NK-92 treated with Interleukin-12 subunit alpha and Interleukin-12 subunit beta, amount 100 ng/mL, for 24 hours (cell line): ENCODE measurements at regions not wholly inside any gene's neighbourhood (a gene's known extent, or its start where the extent isn't known, plus 50 kb on each side); places are given as distances from the start of the nearest gene placed in this dataset.

ENCODE experiments used
- DNase-seq: peaks from one replicate; lab custom pipeline; 2025; lab: John Stamatoyannopoulos, UW

DNA sequence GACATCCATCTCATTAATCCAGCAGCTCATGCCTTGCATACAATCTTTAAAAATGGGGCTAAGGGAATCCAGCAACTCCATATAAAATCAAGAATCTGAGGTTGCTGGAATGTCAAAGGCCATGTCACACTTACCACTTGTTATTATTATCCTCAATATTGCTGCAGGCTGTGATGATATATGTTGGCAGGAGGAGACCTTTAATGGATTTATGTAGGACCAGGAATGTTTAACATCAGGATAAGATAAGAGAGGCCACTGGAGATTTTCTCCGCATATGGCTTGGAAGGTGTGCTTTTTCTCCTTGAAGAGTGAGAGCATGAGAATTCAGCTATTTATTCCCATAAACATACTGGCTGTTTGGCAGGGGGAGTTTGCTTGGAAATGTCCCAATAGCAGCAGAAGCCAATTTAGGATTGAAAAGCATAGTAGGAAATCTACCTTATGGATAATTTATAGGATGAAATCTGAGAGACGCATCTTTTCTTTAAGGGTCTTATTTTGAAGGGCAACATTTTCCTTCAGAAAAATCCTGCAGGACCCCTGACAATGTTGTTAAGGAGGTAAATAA is 481.4 kb downstream of the AGTPBP1 start:
- no peak for DNase-seq

DNA sequence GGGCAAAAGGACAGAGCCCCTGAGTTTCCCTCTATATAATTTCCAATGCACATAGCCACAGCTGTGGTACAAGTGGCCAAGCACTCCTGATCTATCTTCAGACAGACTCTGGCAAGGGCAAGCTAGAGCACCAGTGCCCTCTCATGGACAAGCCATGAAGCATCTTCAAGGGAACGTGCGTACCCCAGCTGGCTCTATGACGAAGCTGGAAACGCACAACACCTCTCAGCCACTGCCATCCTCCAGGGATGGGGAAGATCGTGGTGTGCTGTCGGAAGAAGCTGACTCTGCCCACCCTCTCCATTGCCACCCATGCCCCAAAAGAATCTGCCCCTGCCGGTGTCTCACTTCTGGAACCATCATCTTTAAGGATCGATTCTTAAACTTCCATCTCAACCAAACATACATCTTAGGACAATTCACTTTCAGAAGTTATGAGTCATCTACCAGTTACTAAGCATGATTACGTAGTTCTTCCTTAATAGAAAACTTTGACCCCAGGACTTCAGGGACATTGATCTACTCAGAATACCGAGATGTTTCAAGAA is 482.9 kb downstream of the AGTPBP1 start:
- peak; percentile 42 for DNase-seq

DNA sequence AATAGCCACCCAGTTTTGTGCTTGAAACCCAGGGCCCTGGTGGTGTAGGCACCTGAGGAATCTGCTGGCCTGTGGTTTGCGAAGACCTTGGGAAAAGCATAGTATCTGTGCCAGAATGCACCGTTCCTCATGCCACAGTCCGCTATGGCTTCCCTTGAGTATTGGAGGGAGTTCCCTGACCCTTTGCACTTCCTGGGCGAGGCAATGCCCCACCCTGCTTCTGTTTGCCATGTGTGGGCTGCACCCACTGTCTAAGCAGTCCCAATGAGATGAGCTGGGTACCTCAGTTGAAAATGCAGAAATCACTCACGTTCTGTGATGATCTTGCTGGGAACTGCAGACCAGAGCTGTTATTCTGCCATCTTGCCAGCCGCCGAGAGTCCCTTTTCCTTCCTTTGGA is 483.5 kb downstream of the AGTPBP1 start:
- DNase-seq, result no peak

DNA sequence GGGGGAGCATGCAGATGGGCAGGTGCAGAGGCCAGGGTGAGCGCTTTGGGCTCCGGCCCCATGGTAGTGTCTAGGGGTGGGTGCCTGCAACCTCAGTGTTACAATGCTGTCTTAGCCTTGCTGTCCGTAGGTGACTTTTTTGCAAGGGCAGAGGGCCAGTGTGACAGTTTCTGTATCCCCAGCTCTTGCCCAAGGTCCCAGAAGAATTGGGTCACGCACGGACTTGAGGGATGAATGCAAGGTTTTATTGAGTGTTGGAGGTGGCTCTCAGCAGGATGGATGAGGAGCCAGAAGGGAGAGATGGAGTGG is 492.5 kb downstream of the AGTPBP1 start:
- no peak for DNase-seq

DNA sequence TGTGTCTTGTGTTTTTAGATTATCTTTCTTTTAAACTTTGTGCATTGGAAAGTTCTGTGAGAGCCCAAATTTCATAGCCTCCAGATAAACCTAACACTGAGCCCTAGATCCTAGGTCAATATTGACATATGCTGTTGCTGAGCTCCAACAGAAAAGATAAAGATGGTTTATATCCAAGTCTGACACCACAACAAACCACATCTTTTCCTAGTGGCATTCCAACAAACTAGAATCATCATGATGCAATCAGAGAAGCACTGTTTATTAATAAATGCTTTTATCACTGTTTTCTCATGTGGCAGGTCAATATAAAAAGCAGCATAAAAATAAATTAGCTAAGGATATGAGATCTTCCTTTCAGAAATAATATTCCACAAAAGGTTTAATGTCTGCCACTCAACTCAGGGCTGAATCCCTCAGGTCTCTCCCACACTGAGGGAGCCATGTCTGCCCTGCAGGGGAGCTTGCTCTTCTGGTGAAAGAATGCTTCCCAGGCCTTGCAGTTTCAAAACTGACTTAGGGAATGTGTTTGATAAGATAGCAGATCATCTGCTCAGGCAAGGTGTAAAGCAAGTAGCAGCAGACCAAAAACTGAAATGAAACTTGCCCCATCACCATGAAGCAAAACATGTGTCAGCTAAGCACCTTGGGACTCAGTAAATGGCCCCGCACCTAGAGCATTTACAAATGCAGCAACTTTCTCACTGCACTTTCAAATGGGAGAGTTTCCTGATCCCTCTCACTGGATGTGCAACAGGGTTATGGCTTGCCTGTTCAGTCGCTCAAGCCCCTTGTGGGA is 493.0 kb downstream of the AGTPBP1 start:
- no peak for DNase-seq

DNA sequence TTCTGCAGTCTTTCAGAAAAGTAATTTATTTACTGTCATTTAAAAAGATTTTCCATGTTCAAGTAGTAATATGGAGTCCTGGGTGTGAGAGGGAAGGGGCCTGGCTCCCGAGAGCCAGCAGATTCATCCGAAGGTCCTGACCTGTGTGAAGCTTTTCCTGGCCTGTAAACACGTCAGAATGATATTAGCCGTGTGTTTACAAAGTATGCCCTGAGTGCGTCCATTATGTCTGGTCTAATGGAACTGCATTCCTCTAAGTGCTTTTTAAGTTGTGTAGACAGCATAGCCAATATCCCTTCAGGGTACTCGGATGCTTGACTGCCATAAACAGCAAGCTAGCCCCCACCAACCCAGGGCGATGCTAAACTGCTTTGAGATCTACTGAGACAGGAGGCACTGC is 495.2 kb downstream of the AGTPBP1 start:
- DNase-seq, result no peak

DNA sequence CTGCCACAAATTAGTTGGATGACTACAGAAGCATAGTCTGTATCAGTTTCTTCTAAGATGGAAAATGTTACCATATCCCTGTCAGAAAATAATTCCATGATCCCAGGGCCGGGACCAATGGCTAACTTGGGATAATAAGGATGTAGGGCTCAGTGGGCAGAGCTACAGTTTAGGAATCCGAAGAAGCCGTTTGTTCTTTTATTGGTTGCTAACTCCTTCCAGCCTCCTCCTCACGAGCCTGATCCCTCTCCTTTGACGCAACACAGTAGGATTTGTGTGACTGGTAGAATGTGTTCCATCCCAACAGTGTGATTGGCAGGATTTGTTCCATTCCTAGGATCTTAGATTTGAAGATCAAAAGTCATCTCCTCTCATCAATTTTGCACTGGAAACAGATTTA is 496.9 kb downstream of the AGTPBP1 start:
- no peak for DNase-seq

DNA sequence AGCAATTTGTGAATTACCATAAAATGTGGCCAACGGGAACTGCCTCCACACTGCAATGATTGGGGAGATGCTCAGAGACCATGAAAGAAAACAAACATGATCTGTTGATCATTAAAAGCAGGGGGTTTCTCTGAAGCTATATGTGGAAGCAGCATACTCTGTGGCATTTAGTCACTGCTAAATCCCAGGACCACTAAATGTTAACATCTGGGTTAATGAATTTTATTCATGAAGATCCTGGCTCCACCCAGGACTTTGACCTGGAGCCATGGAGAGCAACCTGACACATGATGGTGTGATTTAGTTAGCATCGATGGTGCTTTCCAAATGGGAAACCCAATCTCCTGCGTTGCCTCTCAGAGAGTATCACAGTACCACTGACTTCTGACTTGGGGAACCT is 497.8 kb downstream of the AGTPBP1 start:
- no peak for DNase-seq

DNA sequence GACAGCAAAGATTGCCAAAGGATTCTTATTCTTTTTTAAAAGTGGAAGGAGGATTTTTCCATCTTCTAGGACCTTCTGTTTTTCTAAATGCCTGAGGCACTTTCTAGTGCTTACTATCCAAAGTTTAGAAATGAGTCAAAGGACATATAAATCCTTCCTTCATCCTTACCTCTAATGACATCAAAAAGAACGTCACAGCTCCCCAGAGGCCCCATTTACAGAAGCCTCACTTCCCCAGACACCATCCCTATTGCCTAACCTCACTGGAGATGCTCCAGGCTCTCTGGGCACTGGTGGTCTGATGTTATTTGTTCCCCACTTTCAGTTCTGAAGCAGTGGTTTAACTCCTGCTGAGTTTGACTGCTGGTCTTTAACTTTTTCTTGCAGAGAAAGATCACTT is 504.3 kb downstream of the AGTPBP1 start:
- DNase-seq, result no peak

DNA sequence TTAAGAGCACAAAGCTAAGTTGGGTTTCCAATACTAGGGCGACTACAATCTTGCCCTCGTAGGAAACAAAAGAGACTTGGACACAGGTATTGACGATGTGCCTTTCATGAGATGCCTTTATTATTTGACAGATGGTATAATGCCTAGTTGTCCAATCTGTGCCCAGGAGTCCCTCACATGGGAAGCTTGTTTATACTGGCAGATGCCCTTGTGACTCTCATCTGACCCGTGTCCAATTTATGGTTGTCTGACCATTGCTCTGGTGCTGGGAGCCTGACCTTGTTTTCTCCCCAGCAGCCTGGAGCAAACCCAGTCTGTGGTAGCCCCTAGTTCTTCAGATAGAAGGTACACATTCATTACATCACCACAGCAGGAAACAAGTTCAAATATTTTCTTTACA is 511.7 kb downstream of the AGTPBP1 start:
- DNase-seq, result no peak

DNA sequence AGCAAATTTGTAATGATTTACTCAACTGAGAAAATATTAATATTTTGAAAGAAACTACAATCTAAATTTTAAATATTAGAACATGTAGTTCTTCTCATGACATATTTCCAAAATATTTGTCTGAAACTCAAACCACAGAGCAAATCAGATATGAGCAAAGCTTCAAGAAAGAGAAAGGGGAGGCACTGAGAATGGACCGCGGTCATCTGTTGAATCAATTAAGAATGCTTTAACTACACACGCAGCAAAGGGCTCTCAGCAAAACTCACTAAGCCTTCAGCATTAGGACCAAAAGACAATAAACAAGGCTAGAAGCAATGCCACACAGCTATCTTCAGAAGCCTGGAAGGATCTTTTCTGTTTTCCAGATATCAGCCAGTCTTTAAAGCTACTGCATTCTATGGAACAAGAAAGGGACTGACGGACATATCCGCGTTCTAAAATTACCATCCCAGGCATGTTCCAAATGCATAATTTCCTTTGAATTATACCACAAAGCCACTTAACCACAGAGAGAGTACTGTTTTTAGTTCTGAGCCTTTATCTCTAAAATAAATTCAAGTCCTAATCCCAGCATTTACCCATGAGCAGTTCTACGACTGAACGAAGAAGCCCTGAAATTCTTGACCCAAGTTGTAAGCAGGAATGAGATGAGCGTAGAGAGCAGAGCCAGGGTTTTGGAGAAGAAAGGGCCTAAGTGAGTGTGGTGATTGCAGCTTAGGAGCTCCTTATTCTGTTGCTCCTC is 513.5 kb downstream of the AGTPBP1 start:
- no peak for DNase-seq

DNA sequence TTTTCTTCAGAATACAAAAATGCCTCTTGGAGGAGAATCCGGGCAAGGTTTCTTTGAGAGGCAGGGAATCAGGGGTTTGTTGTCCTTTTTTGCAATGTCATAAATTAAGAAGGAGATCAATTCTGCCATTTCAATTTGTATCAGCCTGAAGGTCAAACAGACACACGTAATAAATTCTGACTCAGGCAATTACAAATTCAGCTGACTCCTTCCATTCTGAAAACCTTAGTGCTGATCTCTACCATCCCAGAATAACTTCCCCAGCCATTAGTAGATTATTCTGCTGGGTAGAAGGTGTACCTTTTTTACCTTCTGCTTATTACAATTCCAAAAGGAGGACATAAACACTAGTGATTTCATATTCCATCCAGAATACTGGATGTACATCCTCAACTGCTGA is 516.6 kb downstream of the AGTPBP1 start:
- DNase-seq, result no peak

DNA sequence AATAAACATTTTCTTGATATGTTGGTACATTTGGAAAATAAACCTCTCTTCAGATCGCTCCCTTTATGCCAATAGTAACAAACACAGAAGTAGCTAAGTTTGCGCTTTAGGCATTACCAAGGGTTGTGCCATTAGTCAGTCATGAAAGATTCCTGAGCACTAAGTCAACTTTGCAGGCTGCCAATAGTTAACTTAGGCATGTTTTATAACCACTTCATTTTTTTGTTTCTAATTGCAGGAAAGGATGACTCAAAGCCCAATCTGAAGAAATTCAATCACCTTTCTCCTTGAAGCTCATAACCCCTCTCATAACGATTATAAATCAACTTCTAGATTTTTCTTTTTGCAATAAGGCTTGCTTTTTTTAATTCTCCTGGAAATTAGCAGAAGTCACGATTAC is 517.0 kb downstream of the AGTPBP1 start:
- DNase-seq, result no peak

DNA sequence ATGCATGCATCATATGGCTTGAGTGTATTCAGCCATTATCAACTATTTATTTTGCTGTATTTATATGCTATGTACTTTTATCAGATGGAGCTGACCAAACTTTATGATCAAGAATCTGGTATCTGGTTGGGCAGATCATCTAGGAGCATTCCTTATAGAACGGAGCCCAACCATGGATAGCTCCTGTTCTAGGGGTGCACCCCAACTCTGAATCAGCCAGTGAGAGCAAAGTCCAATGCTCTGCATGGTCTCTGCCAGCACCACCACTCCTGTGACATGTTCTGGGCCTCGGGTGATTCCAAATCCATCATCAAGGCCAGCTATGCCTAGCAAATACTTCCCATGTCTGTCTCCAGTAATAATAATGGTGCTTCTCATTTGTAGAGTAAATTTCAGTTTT is 517.5 kb downstream of the AGTPBP1 start:
- DNase-seq, result no peak

DNA sequence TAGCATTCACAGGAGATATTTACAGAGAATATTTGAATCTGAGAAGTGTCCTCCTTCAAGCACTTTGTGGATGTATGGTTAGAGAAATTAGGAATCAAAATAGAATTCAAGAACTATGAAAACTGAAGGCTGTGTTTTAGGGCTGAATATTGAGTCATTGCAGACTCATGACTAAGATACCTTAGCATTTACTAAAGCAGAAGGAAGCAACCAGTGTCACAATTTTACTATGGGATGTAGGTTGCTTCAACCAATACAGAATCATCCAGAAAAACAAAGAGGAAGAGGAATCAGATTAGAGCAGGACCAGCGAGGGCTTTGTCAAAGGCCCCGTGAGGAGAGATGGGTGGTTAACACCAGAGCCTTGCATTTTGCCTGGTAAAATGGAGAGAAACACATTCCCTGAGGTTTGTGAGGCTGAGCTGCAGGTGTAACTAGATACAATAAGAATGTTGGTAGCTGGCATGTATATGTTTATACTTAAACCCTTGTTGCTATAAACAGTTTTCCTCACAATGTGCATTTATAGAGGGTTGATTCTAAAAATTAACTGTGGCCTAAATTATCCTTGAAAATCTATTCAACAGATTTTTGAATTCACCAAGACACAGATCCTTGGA is 518.1 kb downstream of the AGTPBP1 start:
- DNase-seq, result no peak

DNA sequence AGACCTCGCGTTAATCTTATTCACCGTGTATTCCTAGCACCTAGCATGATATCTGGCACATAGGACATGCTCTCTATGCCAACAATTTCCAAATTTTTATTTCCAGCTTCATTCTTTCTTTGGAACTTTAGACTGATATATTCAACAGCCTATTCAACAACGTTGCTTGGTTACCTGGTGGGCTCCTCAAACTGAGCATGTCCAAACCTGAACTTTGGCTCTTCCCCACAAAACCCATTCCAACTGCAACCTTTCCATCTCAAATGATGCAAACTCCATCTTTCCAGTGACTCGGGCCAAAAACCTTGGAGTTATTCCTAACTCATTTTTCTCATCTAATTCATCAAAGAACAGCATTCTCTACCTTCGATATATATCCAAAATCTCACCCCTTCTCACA is 525.2 kb downstream of the AGTPBP1 start:
- no peak for DNase-seq

DNA sequence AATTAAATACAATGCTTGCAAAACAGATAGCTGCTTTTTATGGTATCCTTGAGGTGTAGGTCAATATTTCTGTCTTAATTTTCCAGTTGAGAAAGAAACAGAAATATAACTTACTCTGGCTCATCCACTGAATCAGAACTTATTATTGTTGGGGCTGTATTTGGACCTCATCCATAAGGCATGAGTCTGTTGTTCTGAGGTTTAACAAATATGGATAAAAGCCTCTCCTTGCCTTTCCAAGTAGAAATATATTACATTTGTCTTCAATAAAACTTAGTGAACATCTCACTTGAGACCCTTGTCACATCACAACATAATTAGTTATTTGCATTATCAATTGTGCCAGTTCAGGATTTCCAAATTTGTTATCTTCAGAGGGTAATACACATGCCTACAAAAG is 525.8 kb downstream of the AGTPBP1 start:
- no peak for DNase-seq

DNA sequence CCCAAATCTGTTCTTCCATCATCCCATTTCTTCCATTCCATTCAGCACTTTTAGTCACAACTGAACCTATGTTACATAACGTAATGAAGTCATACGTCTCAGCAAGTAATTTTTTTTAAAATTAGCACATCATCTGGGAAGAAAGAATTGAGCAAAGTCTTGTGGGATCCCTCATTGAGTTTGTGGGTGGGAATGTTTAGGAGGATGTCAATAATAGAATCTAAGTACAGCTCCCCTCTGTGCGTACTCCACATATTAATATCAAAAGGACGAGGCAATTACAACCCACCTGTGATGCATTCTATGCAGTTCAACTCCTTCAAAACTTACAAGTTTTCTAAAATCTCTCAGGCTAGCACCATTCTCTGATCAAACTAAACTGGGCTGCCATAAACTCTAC is 526.3 kb downstream of the AGTPBP1 start:
- DNase-seq, result no peak

DNA sequence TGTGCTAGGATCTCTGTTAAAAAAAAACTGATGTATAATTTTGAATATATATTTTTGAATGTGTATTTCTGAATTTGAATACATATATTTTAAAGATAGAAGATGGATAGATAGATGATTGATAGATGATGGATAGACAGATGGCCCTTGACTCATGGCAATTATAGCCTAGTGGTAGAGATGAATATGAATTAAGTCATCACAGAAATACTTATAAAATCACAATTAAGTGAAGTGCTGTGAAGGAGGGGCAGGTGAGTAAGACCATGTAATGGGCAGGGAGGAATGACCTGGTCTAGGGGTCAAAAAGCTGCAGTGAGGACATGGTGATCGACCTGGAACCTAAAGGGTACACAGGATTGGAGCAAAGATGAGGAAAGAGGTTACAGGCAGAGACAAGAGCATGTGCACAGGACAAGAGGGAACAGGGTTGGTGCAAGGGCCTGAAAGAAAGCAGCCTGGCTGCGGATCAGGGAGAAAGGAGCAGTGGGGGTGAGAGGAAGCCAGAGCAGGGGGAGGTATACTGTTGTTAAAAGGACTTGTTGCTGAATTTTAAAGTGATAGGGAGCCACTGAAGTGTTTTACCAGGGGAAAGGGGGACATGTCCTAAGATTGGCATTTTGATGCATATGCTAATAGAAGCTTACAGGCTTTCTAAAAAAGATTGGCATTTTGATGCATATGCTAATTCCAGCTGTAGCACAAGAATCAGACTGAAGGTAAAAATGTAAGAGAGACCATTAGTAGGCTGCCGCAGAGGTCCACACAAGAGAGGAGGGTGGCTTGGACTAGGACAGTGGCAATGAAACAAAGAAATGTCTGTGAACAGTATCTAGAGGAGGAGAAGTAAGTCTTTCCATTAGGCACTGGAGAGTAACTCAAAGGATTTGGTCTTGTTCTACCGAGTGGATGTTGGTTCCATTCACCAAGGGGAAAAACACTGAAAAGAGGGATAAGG is 527.8 kb downstream of the AGTPBP1 start:
- no peak for DNase-seq

DNA sequence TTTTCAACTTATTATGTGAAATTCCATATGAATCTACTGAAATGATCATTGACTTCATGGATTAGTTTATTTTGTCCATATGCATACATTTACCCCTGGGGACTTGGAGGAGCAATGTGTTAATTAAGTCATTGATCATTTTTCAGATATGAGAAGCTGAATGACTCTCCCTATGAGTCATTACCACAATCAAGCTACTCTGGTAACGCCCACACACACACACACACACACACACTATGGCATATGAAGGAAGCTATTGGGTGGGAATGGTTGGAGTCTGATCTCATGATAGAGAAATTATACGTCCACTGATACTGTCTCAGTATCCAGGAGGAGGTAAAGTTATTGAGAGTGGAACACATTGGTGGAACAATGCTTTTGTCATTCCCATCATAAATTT is 528.9 kb downstream of the AGTPBP1 start:
- DNase-seq, result no peak

DNA sequence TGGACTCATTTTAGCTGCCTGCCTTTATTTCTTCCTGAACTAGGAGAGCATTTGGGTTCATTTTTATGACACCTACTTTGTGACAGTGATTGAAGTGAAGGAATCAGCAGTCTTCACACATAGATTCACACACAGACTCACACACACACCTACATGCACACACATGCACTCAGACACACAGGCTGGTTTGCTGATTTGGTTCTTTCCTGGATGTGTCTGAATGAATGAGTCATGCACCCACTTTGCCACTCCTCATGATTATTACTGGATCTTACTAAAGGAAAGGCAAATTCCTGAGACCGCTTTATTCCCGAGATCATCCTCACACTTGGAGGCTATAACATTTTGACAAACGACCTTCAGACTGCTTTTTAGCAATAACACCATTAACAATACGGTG is 529.5 kb downstream of the AGTPBP1 start:
- no peak for DNase-seq

DNA sequence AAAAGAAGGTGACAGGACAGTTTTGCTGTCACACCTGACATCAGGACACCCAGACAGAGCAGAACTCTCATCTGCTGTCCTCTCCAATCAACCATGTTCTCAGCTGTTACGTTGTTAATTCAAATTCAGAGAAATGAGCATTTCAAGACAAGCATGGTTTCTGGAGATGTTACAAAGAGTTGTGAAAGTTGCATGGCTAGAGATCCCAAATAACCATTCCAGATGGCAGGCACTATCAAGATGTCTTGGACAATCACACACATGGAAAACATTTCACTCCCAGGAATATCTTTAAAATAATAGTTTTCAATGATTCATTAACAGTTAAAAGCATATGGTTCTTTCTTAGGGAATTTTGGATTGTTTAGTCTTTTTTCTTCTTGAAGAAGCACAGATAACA is 533.1 kb downstream of the AGTPBP1 start:
- no peak for DNase-seq
